Gastrocnemius medialis (tissue), 4 donors: ENCODE measurements at regions not wholly inside any gene's neighbourhood (a gene's known extent, or its start where the extent isn't known, plus 50 kb on each side); places are given as distances from the start of the nearest gene placed in this dataset.

ENCODE experiments used
- CTCF ChIP-seq, 5 experiments: fragments of 450-650 bp in 3 of 5; fragments of 200-600 bp in 2 of 5; sonication (generic) in 2 of 5; IDR thresholded peaks in 4 of 5; conservative IDR thresholded peaks in 1 of 5; 1 replicate in 4 of 5; 2 replicates in 1 of 5; pipeline ENCODE4 v1.5.1; 2016 to 2019; ENCODE audit warnings: antibody characterized with exemption in 5 of 5, mild to moderate bottlenecking in 3 of 5, moderate library complexity in 3 of 5
- POLR2A ChIP-seq, 2 donors: fragments of 450-650 bp; IDR thresholded peaks; one replicate each; pipeline ENCODE4 v1.6.1; 2017; ENCODE audit warnings: antibody characterized with exemption in 2 of 2, mild to moderate bottlenecking in 2 of 2, moderate library complexity in 2 of 2

GRCh38 chr5:116631147-116631546 lies 56.5 kb upstream of the SEMA6A start:
- TF ChIP-seq CTCF (IDR thresholded peaks at IDR 0.05 in 4 of 5, conservative IDR thresholded peaks at IDR 0.05 in 1 of 5): no peak
- no peak for TF ChIP-seq POLR2A (IDR thresholded peaks at IDR 0.05)
